GM23248 (cell line): ENCODE measurements at regions not wholly inside any gene's neighbourhood (a gene's known extent, or its start where the extent isn't known, plus 50 kb on each side); places are given as distances from the start of the nearest gene placed in this dataset.

Source experiments
- DNase-seq: peaks from one replicate; pipeline ENCODE4 v3.0.0-alpha.2; 2015
- H2AFZ ChIP-seq: fragments of 200-600 bp; sonication (generic); 2 replicates; pipeline ENCODE4 v1.6.1; 2016; ENCODE audit warnings: antibody characterized with exemption
- H3F3A ChIP-seq: fragments of 200-600 bp; sonication (generic); 2 replicates; pipeline ENCODE4 v1.6.1; 2016; ENCODE audit warnings: mild to moderate bottlenecking, antibody characterized with exemption, mixed run types; ENCODE audit not compliant: insufficient read depth
- H3K27ac ChIP-seq: fragments of 200-600 bp; sonication (generic); 2 replicates; pipeline ENCODE4 v1.5.1; 2016; ENCODE audit warnings: mild to moderate bottlenecking
- H3K27me3 ChIP-seq: fragments of 200-600 bp; sonication (generic); replicated peaks from 2 replicates; pipeline ENCODE4 v1.6.1; 2016; ENCODE audit warnings: mild to moderate bottlenecking; ENCODE audit not compliant: insufficient read depth
- H3K36me3 ChIP-seq: fragments of 200-600 bp; sonication (generic); 2 replicates; pipeline ENCODE4 v1.6.1; 2016; ENCODE audit warnings: low read depth, mild to moderate bottlenecking
- H3K4me1 ChIP-seq: fragments of 200-600 bp; sonication (generic); 2 replicates; pipeline ENCODE4 v1.6.1; 2016; ENCODE audit warnings: mild to moderate bottlenecking; ENCODE audit not compliant: insufficient read depth
- H3K4me2 ChIP-seq: fragments of 200-600 bp; sonication (generic); one replicate; pipeline ENCODE4 v1.6.1; 2016; ENCODE audit warnings: mild to moderate bottlenecking; ENCODE audit not compliant: unreplicated experiment
- H3K4me3 ChIP-seq: fragments of 200-600 bp; sonication (generic); 2 replicates; pipeline ENCODE4 v1.5.1; 2016; ENCODE audit warnings: mild to moderate bottlenecking
- H3K79me2 ChIP-seq: fragments of 200-600 bp; sonication (generic); 2 replicates; pipeline ENCODE4 v1.6.1; 2016; ENCODE audit warnings: mild to moderate bottlenecking; ENCODE audit not compliant: insufficient read depth
- H3K9ac ChIP-seq: fragments of 200-600 bp; sonication (generic); 2 replicates; pipeline ENCODE4 v1.6.1; 2016; ENCODE audit warnings: mild to moderate bottlenecking
- H3K9me2 ChIP-seq: fragments of 200-600 bp; sonication (generic); 2 replicates; pipeline ENCODE4 v1.6.1; 2016; ENCODE audit warnings: mixed run types, mild to moderate bottlenecking, moderate library complexity; ENCODE audit not compliant: insufficient read depth
- H3K9me3 ChIP-seq: fragments of 200-600 bp; sonication (generic); one replicate; pipeline ENCODE4 v1.6.1; 2017; ENCODE audit warnings: low read depth
- H4K20me1 ChIP-seq: fragments of 200-600 bp; sonication (generic); 2 replicates; pipeline ENCODE4 v1.6.0; 2016; ENCODE audit not compliant: insufficient read depth
- EZH2 ChIP-seq: fragments of 200-600 bp; sonication (generic); IDR thresholded peaks from 2 replicates; pipeline ENCODE4 v1.6.1; 2018; ENCODE audit warnings: antibody characterized with exemption, mild to moderate bottlenecking; ENCODE audit not compliant: insufficient read depth, poor library complexity, severe bottlenecking
- EZH2phosphoT487 ChIP-seq: fragments of 200-600 bp; sonication (generic); IDR thresholded peaks from 2 replicates; pipeline ENCODE4 v1.6.1; 2018; ENCODE audit warnings: antibody characterized with exemption, moderate library complexity, mild to moderate bottlenecking, low read depth; ENCODE audit not compliant: insufficient read depth
- WGBS, 2 experiments: methylation state at CpG; one replicate each; pipeline ENCODE4 v1.1.6; 2015 to 2017; ENCODE audit warnings: low lambda C conversion rate in 2 of 2, low coverage in 1 of 2; ENCODE audit errors: missing lambda C conversion rate in 2 of 2; 5-methylcytosine and 5-hydroxymethylcytosine counted together
- in situ Hi-C: fragments of 300-500 bp; cut with MboI; formaldehyde crosslinking; loops from 2 replicates; pipeline ENCODE4 v1.15.0; 2020

DNA sequence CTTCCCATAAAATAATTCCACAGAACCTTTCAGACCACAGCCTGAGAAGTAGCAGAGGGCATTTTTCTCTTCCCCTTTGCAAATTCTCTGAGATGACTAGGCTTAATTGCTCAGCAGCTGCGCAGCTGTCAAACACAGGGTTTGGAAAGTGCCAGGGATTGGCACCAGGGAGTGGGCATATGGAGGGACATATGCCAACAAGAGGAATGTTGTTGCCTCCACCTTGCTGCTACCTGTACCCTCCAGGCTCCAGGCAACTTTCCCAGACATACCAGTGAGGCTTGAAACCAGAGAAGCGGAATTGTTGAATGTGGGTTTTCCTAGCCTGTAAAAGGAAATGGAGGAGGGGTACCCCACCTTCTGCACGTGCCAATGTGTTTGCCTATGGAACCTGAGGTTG is 256.2 kb upstream of the GPR101 start:
- Histone ChIP-seq H3K4me1 (no peaks in the 10 kb centered on the region), H3K36me3 (no peaks in the 10 kb centered on the region), H3K27me3 (no peaks in the 10 kb centered on the region), H3K4me3 (no peak overlapping the region), H2AFZ (no peak overlapping the region), H3K9ac (no peak overlapping the region), H3K4me2 (no peak overlapping the region), H3K9me2 (no peaks in the 10 kb centered on the region), H3K79me2 (no peaks in the 10 kb centered on the region), H4K20me1 (no peaks in the 10 kb centered on the region), H3K27ac (no peak overlapping the region), H3K9me3 (no peaks in the 10 kb centered on the region), H3F3A (no peaks in the 10 kb centered on the region)
- in situ Hi-C loops = no loop called here
- 3 to 14% methylated on average over 3 of the region's 3 CpGs for WGBS, 2 experiments
- no peak for DNase-seq
- TF ChIP-seq EZH2phosphoT487 = no peak
- no peak for TF ChIP-seq EZH2

GRCh38 chrX:137287191-137287590 is 253.4 kb upstream of the GPR101 start:
- no peak for TF ChIP-seq EZH2
- TF ChIP-seq EZH2phosphoT487 = no peak
- Histone ChIP-seq H3K4me1 (no peaks in the 10 kb centered on the region), H3K27ac (no peak overlapping the region), H3K4me2 (no peak overlapping the region), H4K20me1 (no peaks in the 10 kb centered on the region), H2AFZ (no peak overlapping the region), H3K79me2 (no peaks in the 10 kb centered on the region), H3K9me2 (no peaks in the 10 kb centered on the region), H3K9me3 (no peaks in the 10 kb centered on the region), H3F3A (no peaks in the 10 kb centered on the region), H3K4me3 (no peak overlapping the region), H3K27me3 (no peaks in the 10 kb centered on the region), H3K9ac (no peak overlapping the region), H3K36me3 (no peaks in the 10 kb centered on the region)
- WGBS, 2 experiments = 11 to 28% methylated on average over 3 of the region's 3 CpGs
- in situ Hi-C loops = no loop called here
- no peak for DNase-seq

- TF ChIP-seq EZH2 (no peak), EZH2phosphoT487 (no peak)
- Histone ChIP-seq H2AFZ (no peak overlapping the region), H3K4me1 (no peaks in the 10 kb centered on the region), H3K79me2 (no peaks in the 10 kb centered on the region), H3K9ac (no peak overlapping the region), H3K9me2 (no peaks in the 10 kb centered on the region), H4K20me1 (no peaks in the 10 kb centered on the region), H3K4me3 (no peak overlapping the region), H3K36me3 (no peaks in the 10 kb centered on the region), H3K4me2 (no peak overlapping the region), H3K27ac (no peak overlapping the region), H3K9me3 (no peaks in the 10 kb centered on the region), H3K27me3 (no peaks in the 10 kb centered on the region), H3F3A (no peaks in the 10 kb centered on the region)
- no peak for DNase-seq
- 0 to 3% methylated on average over 2 of the region's 2 CpGs for WGBS, 2 experiments
- in situ Hi-C loops = no loop called here
Observed at GRCh38 chrX:137286423-137286822, 252.6 kb upstream of the GPR101 start.

DNA sequence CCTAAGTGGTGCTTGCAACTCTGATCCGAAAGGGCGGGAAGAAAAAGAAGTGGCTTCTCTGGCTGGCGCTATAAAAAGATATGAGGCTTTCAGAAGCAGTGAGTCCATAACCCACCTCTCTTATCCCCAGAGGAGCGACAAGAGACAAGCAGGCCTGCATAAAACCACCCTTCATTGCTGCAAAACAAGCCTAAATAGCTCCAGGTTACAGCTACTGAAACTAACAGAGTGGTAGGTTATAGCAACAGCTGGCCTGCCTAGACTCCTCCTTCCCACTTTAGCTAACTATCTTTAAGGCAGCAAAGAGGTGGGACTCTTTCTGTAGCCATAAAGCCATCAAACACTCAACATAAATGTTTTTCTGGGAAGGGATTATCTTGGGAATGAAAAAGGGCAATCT is 245.0 kb upstream of the GPR101 start:
- in situ Hi-C loops = no loop called here
- H3F3A ChIP-seq = no peaks in the 10 kb centered on the region

DNA sequence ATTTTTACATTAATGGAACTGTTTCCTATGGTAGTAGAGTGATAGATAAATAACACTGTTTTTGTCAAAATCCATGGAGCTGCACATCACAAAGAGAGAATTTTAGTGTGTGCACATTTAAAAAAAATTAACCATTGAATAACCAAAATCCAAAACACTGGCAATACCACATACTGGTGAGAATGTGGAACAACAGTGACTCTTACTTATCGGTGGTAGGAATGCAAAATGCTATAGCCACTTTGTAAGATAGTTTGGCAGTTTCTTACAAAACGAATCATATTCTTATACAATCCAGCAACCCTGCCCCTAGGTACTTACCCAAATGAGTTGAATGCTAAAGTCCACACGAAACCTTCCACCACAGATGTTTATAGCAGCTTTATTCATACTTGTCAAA is 229.6 kb upstream of the GPR101 start:
- H2AFZ ChIP-seq = no peak overlapping the region
- H3K36me3 ChIP-seq = no peaks in the 10 kb centered on the region
- no peaks in the 10 kb centered on the region for H3K79me2 ChIP-seq
- H3K4me3 ChIP-seq = no peak overlapping the region
- no peaks in the 10 kb centered on the region for H3F3A ChIP-seq
- no peak overlapping the region for H3K9ac ChIP-seq
- DNase-seq = no peak
- H3K9me2 ChIP-seq = no peaks in the 10 kb centered on the region
- H4K20me1 ChIP-seq = no peaks in the 10 kb centered on the region
- H3K27ac ChIP-seq = no peak overlapping the region
- TF ChIP-seq EZH2phosphoT487 (no peak), EZH2 (no peak)
- WGBS, 2 experiments = 0 to 2% methylated on average over 3 of the region's 3 CpGs
- no peaks in the 10 kb centered on the region for H3K4me1 ChIP-seq
- in situ Hi-C loops = no loop called here
- H3K27me3 ChIP-seq = no peaks in the 10 kb centered on the region
- H3K4me2 ChIP-seq = no peak overlapping the region
- no peaks in the 10 kb centered on the region for H3K9me3 ChIP-seq

More for the DNA sequence above, 245.0 kb upstream of the GPR101 start:
- TF ChIP-seq EZH2 (no peak), EZH2phosphoT487 (no peak)
- DNase-seq = no peak
- H3K4me3 ChIP-seq = no peak overlapping the region
- 30 to 33% methylated on average over 4 of the region's 4 CpGs for WGBS, 2 experiments
- H3K4me2 ChIP-seq = no peak overlapping the region
- no peaks in the 10 kb centered on the region for H3K36me3 ChIP-seq
- no peak overlapping the region for H3K9ac ChIP-seq
- no peak overlapping the region for H2AFZ ChIP-seq
- no peaks in the 10 kb centered on the region for H3K4me1 ChIP-seq
- no peaks in the 10 kb centered on the region for H3K79me2 ChIP-seq
- H3K9me2 ChIP-seq = no peaks in the 10 kb centered on the region
- no peaks in the 10 kb centered on the region for H4K20me1 ChIP-seq
- H3K9me3 ChIP-seq = no peaks in the 10 kb centered on the region
- H3K27me3 ChIP-seq = no peaks in the 10 kb centered on the region
- no peak overlapping the region for H3K27ac ChIP-seq
